ENCODE measurements at regions not wholly inside any gene's neighbourhood (a gene's known extent, or its start where the extent isn't known, plus 50 kb on each side); places are given as distances from the start of the nearest gene placed in this dataset.
A peak's percentile ranks its signal among the peaks of the same experiment; 100 is the strongest.

GRCh38 chr9:108130905-108131304 is 641.3 kb upstream of the KLF4 start:
- H3K27ac ChIP-seq (ENCODE audit: low read depth in 1 of 2, low read length in 2 of 2), result no peak overlapping the region
- H3K36me3 ChIP-seq (ENCODE audit: control insufficient read depth in 4 of 4, insufficient read depth in 3 of 4, low read depth in 1 of 4, low read length in 3 of 4), result no peaks in the 10 kb centered on the region
- TF ChIP-seq GABPA (IDR thresholded peaks at IDR 0.05 in 1 of 2, conservative IDR thresholded peaks at IDR 0.05 in 1 of 2), result no peak
- TF ChIP-seq YY1 (IDR thresholded peaks at IDR 0.05), result no peak
- no peak for TF ChIP-seq RXRA (IDR thresholded peaks at IDR 0.05)
- H3K27me3 ChIP-seq (ENCODE audit: control insufficient read depth in 4 of 4, insufficient read depth in 4 of 4, low read length in 3 of 4), result no peaks in the 10 kb centered on the region
- H3K4me1 ChIP-seq (ENCODE audit: control insufficient read depth in 4 of 4, insufficient read depth in 4 of 4, low read length in 3 of 4), result no peaks in the 10 kb centered on the region
- no peaks in the 10 kb centered on the region for H3K9me3 ChIP-seq (ENCODE audit: control insufficient read depth in 4 of 4, low read length in 3 of 4)
- H3K9ac ChIP-seq (ENCODE audit: low read depth in 1 of 2, low read length in 2 of 2), result no peak overlapping the region
- H3K4me3 ChIP-seq (ENCODE audit: low read depth in 1 of 3, low read length in 3 of 3), result no peak overlapping the region
- 77% methylated on average over 2 of the region's 2 CpGs for WGBS
- no peak for DNase-seq (ENCODE audit: low spot score)

- WGBS, result 83% methylated on average over 4 of the region's 4 CpGs
- Histone ChIP-seq H3K27me3 (ENCODE audit: control insufficient read depth in 4 of 4, insufficient read depth in 4 of 4, low read length in 3 of 4) (peaks cover 0 to 2% (median 0%) of the 10 kb centered on the region in 4 donors), H3K4me3 (ENCODE audit: low read depth in 1 of 3, low read length in 3 of 3) (no peak overlapping the region), H3K27ac (ENCODE audit: low read depth in 1 of 2, low read length in 2 of 2) (no peak overlapping the region), H3K9ac (ENCODE audit: low read depth in 1 of 2, low read length in 2 of 2) (no peak overlapping the region), H3K36me3 (ENCODE audit: control insufficient read depth in 4 of 4, insufficient read depth in 3 of 4, low read depth in 1 of 4, low read length in 3 of 4) (no peaks in the 10 kb centered on the region), H3K9me3 (ENCODE audit: control insufficient read depth in 4 of 4, low read length in 3 of 4) (no peaks in the 10 kb centered on the region), H3K4me1 (ENCODE audit: control insufficient read depth in 4 of 4, insufficient read depth in 4 of 4, low read length in 3 of 4) (no peaks in the 10 kb centered on the region)
- TF ChIP-seq, protein P1, sequence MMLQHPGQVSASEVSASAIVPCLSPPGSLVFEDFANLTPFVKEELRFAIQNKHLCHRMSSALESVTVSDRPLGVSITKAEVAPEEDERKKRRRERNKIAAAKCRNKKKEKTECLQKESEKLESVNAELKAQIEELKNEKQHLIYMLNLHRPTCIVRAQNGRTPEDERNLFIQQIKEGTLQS (IDR thresholded peaks at IDR 0.05), result no peak
- TF ChIP-seq SP1 (IDR thresholded peaks at IDR 0.05), result no peak
- TF ChIP-seq HNF4G (IDR thresholded peaks at IDR 0.05), result no peak
- no peak for TF ChIP-seq FOXA1 (IDR thresholded peaks at IDR 0.05)
- TF ChIP-seq, protein P2, sequence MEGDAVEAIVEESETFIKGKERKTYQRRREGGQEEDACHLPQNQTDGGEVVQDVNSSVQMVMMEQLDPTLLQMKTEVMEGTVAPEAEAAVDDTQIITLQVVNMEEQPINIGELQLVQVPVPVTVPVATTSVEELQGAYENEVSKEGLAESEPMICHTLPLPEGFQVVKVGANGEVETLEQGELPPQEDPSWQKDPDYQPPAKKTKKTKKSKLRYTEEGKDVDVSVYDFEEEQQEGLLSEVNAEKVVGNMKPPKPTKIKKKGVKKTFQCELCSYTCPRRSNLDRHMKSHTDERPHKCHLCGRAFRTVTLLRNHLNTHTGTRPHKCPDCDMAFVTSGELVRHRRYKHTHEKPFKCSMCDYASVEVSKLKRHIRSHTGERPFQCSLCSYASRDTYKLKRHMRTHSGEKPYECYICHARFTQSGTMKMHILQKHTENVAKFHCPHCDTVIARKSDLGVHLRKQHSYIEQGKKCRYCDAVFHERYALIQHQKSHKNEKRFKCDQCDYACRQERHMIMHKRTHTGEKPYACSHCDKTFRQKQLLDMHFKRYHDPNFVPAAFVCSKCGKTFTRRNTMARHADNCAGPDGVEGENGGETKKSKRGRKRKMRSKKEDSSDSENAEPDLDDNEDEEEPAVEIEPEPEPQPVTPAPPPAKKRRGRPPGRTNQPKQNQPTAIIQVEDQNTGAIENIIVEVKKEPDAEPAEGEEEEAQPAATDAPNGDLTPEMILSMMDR (IDR thresholded peaks at IDR 0.05; ENCODE audit: low read depth, low read length, missing input control), result peak; percentile 5
- peak in 1 of 2 donors; percentile 34 for TF ChIP-seq RAD21 (IDR thresholded peaks at IDR 0.05)
- no peak for TF ChIP-seq YY1 (IDR thresholded peaks at IDR 0.05)
- DNase-seq (ENCODE audit: low spot score), result peak; percentile 39
These were observed 636.1 kb upstream of the KLF4 start for GRCh38 chr9:108125625-108126024.

DNA sequence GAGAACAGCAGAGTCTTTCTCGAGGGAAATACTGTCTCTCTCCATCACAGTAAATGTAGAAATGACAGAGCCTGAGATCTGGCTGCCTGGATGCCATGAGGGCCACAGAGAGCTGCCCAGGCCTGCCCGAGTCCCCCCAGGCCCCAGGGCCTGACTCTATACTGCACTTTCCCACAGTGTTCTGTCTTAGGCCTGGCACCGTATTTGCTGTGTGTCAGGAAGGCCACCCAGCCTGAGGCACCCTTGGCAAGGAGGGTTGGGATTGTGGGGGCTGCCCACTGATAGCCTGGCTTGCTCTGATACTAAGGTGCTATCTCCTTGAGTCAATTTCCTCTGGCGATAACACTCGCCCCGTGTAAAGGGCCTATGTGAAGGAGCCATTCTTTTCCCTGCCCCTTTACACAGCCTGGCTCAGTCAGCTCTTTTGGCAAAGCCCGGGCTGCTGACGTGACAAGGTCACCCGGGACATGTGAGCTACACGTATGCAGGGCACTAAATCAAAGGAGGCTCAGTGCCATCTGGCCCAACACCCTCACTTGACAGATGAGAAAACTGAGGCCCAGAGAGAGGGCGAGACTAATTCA is 630.1 kb upstream of the KLF4 start:
- WGBS, result 85% methylated on average over 11 of the region's 11 CpGs
- Histone ChIP-seq H3K36me3 (ENCODE audit: control insufficient read depth in 4 of 4, insufficient read depth in 3 of 4, low read depth in 1 of 4, low read length in 3 of 4) (no peaks in the 10 kb centered on the region), H3K4me3 (ENCODE audit: low read depth in 1 of 3, low read length in 3 of 3) (no peak overlapping the region), H3K9ac (ENCODE audit: low read depth in 1 of 2, low read length in 2 of 2) (no peak overlapping the region), H3K9me3 (ENCODE audit: control insufficient read depth in 4 of 4, low read length in 3 of 4) (no peaks in the 10 kb centered on the region), H3K27ac (ENCODE audit: low read depth in 1 of 2, low read length in 2 of 2) (no peak overlapping the region), H3K27me3 (ENCODE audit: control insufficient read depth in 4 of 4, insufficient read depth in 4 of 4, low read length in 3 of 4) (no peaks in the 10 kb centered on the region), H3K4me1 (ENCODE audit: control insufficient read depth in 4 of 4, insufficient read depth in 4 of 4, low read length in 3 of 4) (no peaks in the 10 kb centered on the region)
- no peak for DNase-seq (ENCODE audit: low spot score)
- TF ChIP-seq RAD21 (IDR thresholded peaks at IDR 0.05) (no peak), MAX (IDR thresholded peaks at IDR 0.05) (no peak), TAF1 (conservative IDR thresholded peaks at IDR 0.05) (no peak), SP1 (IDR thresholded peaks at IDR 0.05) (no peak), ZBTB33 (IDR thresholded peaks at IDR 0.05) (no peak), EGR1 (IDR thresholded peaks at IDR 0.05; ENCODE audit: low read depth in 2 of 2) (no peak), RXRA (IDR thresholded peaks at IDR 0.05) (no peak), FOXA2 (IDR thresholded peaks at IDR 0.05) (no peak), NR2F2 (IDR thresholded peaks at IDR 0.05) (no peak), JUND (IDR thresholded peaks at IDR 0.05) (no peak), HNF4A (conservative IDR thresholded peaks at IDR 0.05) (no peak), YY1 (IDR thresholded peaks at IDR 0.05) (no peak), GABPA (IDR thresholded peaks at IDR 0.05 in 1 of 2, conservative IDR thresholded peaks at IDR 0.05 in 1 of 2) (no peak), FOXA1 (IDR thresholded peaks at IDR 0.05) (no peak), HNF4G (IDR thresholded peaks at IDR 0.05) (no peak)
- TF ChIP-seq, protein P1 (IDR thresholded peaks at IDR 0.05), result no peak
- TF ChIP-seq, protein P3, sequence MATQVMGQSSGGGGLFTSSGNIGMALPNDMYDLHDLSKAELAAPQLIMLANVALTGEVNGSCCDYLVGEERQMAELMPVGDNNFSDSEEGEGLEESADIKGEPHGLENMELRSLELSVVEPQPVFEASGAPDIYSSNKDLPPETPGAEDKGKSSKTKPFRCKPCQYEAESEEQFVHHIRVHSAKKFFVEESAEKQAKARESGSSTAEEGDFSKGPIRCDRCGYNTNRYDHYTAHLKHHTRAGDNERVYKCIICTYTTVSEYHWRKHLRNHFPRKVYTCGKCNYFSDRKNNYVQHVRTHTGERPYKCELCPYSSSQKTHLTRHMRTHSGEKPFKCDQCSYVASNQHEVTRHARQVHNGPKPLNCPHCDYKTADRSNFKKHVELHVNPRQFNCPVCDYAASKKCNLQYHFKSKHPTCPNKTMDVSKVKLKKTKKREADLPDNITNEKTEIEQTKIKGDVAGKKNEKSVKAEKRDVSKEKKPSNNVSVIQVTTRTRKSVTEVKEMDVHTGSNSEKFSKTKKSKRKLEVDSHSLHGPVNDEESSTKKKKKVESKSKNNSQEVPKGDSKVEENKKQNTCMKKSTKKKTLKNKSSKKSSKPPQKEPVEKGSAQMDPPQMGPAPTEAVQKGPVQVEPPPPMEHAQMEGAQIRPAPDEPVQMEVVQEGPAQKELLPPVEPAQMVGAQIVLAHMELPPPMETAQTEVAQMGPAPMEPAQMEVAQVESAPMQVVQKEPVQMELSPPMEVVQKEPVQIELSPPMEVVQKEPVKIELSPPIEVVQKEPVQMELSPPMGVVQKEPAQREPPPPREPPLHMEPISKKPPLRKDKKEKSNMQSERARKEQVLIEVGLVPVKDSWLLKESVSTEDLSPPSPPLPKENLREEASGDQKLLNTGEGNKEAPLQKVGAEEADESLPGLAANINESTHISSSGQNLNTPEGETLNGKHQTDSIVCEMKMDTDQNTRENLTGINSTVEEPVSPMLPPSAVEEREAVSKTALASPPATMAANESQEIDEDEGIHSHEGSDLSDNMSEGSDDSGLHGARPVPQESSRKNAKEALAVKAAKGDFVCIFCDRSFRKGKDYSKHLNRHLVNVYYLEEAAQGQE (IDR thresholded peaks at IDR 0.05), result no peak
